ENCODE measurements at regions not wholly inside any gene's neighbourhood (a gene's known extent, or its start where the extent isn't known, plus 50 kb on each side); places are given as distances from the start of the nearest gene placed in this dataset.
"Not testable (repeated sequence)": the region's sequence is repeated elsewhere in the genome, so short reads cannot be mapped to it uniquely, and the experiment has no call there.

DNA sequence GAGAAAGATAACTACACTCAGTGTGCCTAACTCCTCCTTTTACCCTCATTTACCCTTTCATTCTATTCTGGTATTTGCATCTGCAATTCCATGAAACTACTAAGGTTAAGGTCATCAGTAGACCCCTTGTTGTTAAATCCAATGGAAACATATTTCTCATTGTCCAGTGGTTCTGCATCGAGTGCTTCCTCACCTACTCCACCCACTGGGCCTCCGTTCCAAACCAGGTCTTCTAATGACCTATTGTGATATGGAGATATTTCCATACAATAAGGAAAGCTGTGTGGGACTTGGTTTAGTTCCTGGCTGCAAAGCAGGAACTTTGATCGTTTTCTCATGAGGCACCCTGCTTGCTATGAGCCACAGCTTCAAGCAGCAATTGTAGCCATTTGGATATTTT lies 99.5 kb upstream of the FSCB start:
- Histone ChIP-seq H3K27me3 (ENCODE audit: control insufficient read depth in 3 of 3, insufficient read depth in 3 of 3, low read length in 2 of 3) (no peaks in the 10 kb centered on the region), H3K27ac (ENCODE audit: low read depth in 1 of 2, low read length in 1 of 2) (no peak overlapping the region), H3K9me3 (ENCODE audit: control insufficient read depth in 4 of 4, insufficient read depth in 3 of 4, low read length in 3 of 4) (no peaks in the 10 kb centered on the region), H3K36me3 (ENCODE audit: control insufficient read depth in 4 of 4, insufficient read depth in 4 of 4, low read length in 4 of 4) (no peaks in the 10 kb centered on the region), H3K4me1 (ENCODE audit: control insufficient read depth in 5 of 5, insufficient read depth in 5 of 5, low read length in 5 of 5) (no peaks in the 10 kb centered on the region), H3K9ac (ENCODE audit: insufficient read depth in 1 of 2, low read length in 2 of 2) (no peak overlapping the region), H3K4me3 (no peak overlapping the region)
- no peak for ATAC-seq (ENCODE audit: insufficient read depth, low FRiP score)
- no peak for DNase-seq
- WGBS, 2 donors = 64 to 82% methylated on average over 3 of the region's 3 CpGs
- TF ChIP-seq CTCF (IDR thresholded peaks at IDR 0.05; ENCODE audit: control extremely low read depth, extremely low read depth) = no peak

- ATAC-seq (ENCODE audit: insufficient read depth, low FRiP score); H3K27me3 ChIP-seq (ENCODE audit: control insufficient read depth in 3 of 3, insufficient read depth in 3 of 3, low read length in 2 of 3); DNase-seq; H3K4me1 ChIP-seq (ENCODE audit: control insufficient read depth in 5 of 5, insufficient read depth in 5 of 5, low read length in 5 of 5); H3K9me3 ChIP-seq (ENCODE audit: control insufficient read depth in 4 of 4, insufficient read depth in 3 of 4, low read length in 3 of 4); H3K36me3 ChIP-seq (ENCODE audit: control insufficient read depth in 4 of 4, insufficient read depth in 4 of 4, low read length in 4 of 4); H3K4me3 ChIP-seq; H3K27ac ChIP-seq (ENCODE audit: low read depth in 1 of 2, low read length in 1 of 2); H3K9ac ChIP-seq (ENCODE audit: insufficient read depth in 1 of 2, low read length in 2 of 2): not testable (repeated sequence)
- WGBS, 2 donors = 96 to 97% methylated on average over 16 to 37 of the region's 37 CpGs
Measured at GRCh38 chr14:44601266-44601665, 94.2 kb upstream of the FSCB start.

- H3K4me1 ChIP-seq (ENCODE audit: control insufficient read depth in 5 of 5, insufficient read depth in 5 of 5, low read length in 5 of 5) = no peaks in the 10 kb centered on the region
- DNase-seq = no peak
- no peak overlapping the region for H3K9ac ChIP-seq (ENCODE audit: insufficient read depth in 1 of 2, low read length in 2 of 2)
- ATAC-seq (ENCODE audit: insufficient read depth, low FRiP score) = no peak
- TF ChIP-seq CTCF (IDR thresholded peaks at IDR 0.05; ENCODE audit: control extremely low read depth, extremely low read depth) = no peak
- no peaks in the 10 kb centered on the region for H3K9me3 ChIP-seq (ENCODE audit: control insufficient read depth in 4 of 4, insufficient read depth in 3 of 4, low read length in 3 of 4)
- no peak overlapping the region for H3K4me3 ChIP-seq
- 88 to 94% methylated on average over 3 of the region's 3 CpGs for WGBS, 2 donors
- H3K27me3 ChIP-seq (ENCODE audit: control insufficient read depth in 3 of 3, insufficient read depth in 3 of 3, low read length in 2 of 3) = no peaks in the 10 kb centered on the region
- H3K27ac ChIP-seq (ENCODE audit: low read depth in 1 of 2, low read length in 1 of 2) = no peak overlapping the region
- no peaks in the 10 kb centered on the region for H3K36me3 ChIP-seq (ENCODE audit: control insufficient read depth in 4 of 4, insufficient read depth in 4 of 4, low read length in 4 of 4)
Measured at GRCh38 chr14:44589180-44589579, 82.1 kb upstream of the FSCB start.

GRCh38 chr14:44586910-44587309 lies 79.8 kb upstream of the FSCB start:
- no peak for TF ChIP-seq CTCF (IDR thresholded peaks at IDR 0.05; ENCODE audit: control extremely low read depth, extremely low read depth)
- Histone ChIP-seq H3K27me3 (ENCODE audit: control insufficient read depth in 3 of 3, insufficient read depth in 3 of 3, low read length in 2 of 3) (no peaks in the 10 kb centered on the region), H3K27ac (ENCODE audit: low read depth in 1 of 2, low read length in 1 of 2) (no peak overlapping the region), H3K36me3 (ENCODE audit: control insufficient read depth in 4 of 4, insufficient read depth in 4 of 4, low read length in 4 of 4) (no peaks in the 10 kb centered on the region), H3K9ac (ENCODE audit: insufficient read depth in 1 of 2, low read length in 2 of 2) (no peak overlapping the region), H3K4me3 (no peak overlapping the region), H3K9me3 (ENCODE audit: control insufficient read depth in 4 of 4, insufficient read depth in 3 of 4, low read length in 3 of 4) (no peaks in the 10 kb centered on the region), H3K4me1 (ENCODE audit: control insufficient read depth in 5 of 5, insufficient read depth in 5 of 5, low read length in 5 of 5) (no peaks in the 10 kb centered on the region)
- ATAC-seq (ENCODE audit: insufficient read depth, low FRiP score) (no peak), DNase-seq (no peak)
